ENCODE measurements at regions not wholly inside any gene's neighbourhood (a gene's known extent, or its start where the extent isn't known, plus 50 kb on each side); places are given as distances from the start of the nearest gene placed in this dataset.

DNA sequence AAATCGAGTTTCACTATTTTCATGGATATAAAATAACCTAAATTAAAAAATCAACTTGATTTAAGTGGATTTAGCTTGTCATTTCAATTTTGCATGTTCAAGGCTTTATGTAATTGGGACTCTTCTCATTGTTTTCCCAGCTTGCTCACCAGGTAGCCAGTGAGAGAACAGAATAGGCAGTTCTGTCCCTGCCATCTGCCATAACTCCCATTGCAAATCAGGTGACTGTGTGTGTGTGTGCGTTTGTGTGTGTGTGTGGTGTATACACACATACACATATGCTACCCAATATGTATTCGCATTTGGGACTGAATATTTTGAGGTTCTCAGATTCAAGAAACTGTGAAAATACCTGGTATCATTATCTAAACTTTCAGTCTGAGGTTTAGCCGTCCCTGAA is 1069.8 kb downstream of the IGSF11 start:
- DNase-seq: no peak

GRCh38 chr3:117977504-117978228 is 1057.0 kb downstream of the IGSF11 start:
- no peak for DNase-seq

DNA sequence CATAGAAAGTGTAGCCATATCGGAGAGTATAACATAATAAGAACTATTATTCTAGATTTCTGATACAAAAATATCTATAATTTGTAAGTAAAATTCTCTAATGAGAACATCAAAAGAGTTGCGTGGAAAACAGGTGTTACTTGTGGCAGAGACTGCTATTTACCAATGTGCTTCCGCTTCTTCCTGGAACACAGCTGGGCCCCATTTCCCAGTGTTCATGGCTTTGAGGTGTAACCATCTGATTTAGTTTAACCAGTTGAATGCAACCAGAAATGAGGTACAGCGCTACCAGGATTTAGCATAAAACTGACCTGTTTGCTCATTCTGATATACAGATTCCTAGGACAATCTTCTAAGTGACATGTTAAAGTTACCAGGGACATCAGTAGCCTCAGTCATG is 1055.2 kb downstream of the IGSF11 start:
- no peak for DNase-seq

- DNase-seq: no peak
Measured at GRCh38 chr3:117987256-117987655, 1047.4 kb downstream of the IGSF11 start.

GRCh38 chr3:117989982-117990381 is 1044.7 kb downstream of the IGSF11 start:
- DNase-seq: no peak

DNA sequence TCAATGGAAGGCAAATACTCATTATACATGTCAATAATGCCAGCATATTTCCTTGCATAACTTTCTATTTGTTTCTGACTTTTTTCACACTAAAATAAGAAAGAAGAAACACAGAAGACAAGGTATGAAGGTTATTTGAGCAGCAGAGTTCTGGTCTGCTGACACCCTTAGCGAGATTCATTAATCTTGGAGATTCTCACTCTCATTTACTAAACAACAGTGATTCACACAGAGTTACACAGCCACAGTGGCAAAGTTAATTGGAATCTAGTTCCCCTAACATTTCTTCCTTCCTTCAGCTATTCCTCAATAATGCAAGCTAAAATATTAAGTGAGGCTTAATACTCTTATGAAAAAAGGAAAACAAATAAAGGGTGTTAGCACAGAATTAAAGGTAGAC is 1044.0 kb downstream of the IGSF11 start:
- no peak for DNase-seq

- peak; percentile 5 for DNase-seq
Measured at GRCh38 chr3:117995842-117996437, 1038.7 kb downstream of the IGSF11 start.

DNA sequence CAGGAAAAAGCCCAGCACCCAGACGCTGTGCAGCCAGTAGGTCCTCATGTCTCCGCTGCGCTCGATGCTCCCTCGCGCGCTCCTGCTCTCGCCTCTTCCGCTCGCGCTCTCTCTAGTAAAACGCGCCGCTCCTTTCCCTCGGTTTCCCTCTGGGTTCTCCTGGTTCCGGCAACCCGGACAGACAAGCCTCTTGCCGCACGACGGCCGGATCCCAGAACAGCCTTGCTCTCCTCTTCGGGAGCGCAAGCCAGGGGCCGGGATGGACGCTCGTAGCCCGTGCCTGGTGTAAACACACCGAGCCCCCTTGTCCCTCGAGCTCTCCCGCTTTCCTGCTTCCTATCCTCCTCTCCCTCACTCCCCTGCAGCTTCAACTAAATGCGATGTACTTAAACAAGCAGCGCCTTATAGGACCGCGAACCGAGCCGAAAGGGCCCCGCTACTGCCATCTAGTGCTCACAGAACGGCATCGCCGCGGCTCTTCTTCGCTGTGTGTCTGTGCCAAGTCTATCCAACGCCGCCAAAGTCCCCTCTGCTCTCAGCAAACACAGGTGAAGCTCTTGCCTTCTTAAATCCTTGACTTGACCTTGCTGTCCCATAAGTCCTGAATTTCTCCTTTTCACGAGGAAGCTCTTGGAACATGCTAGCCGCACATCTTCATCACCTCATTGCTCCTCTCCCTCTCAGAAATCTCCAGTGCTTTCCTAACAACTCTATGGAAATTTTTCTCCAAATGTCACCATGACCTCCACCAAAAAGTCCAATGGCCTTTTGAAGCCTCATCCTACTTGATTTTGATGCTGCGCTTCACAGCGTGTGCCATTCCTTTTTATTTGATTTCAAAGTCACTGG is 1037.2 kb downstream of the IGSF11 start:
- peak; percentile 82 for DNase-seq

DNA sequence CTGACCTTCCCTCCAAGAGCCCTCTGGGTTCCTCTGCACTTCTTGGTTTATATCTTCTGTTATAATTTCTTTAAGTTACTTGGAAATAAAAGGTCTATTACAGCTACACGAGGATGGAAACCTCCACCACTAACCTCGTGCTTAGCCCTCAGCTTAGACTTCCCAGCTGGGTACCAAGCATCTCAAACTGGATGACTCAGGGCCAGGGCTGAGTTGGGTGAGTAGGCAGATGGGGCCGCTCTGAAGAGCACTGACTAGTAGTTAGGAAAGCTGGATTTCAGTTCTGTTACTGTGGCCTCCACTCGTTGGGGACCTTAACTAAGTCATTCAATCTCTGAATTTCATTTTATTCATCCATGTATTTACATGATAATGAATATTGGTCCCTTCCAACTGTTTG is 1036.6 kb downstream of the IGSF11 start:
- DNase-seq: no peak

GRCh38 chr3:118000219-118000618 is 1034.4 kb downstream of the IGSF11 start:
- no peak for DNase-seq

- DNase-seq: no peak
Measured at GRCh38 chr3:118001380-118001779, 1033.3 kb downstream of the IGSF11 start.

- no peak for DNase-seq
Measured at GRCh38 chr3:118011910-118012309, 1022.7 kb downstream of the IGSF11 start.

- DNase-seq: no peak
Measured at GRCh38 chr3:118029049-118029448, 1005.6 kb downstream of the IGSF11 start.

GRCh38 chr3:118036215-118036614 is 998.4 kb downstream of the IGSF11 start:
- DNase-seq: no peak

GRCh38 chr3:118055381-118055780 is 979.3 kb downstream of the IGSF11 start:
- no peak for DNase-seq

DNA sequence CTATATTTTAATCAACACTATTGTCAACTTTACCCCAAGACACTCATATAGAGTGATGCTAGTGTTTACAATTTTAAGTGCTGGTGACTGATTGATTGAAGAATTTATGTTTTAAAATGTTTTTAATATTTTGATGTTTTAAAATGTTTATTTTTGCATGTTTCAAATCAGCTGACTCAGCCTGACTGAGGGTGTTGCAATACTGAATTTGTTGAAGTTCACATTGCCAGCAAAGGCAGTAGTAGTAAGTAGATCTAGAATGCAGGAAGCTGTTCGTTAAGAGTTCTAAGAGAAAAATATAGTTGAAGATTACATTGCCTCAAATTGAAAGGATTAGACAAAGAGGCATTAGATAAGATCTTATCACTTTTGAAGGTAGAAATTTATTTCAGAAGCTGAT is 977.6 kb downstream of the IGSF11 start:
- no peak for DNase-seq

- DNase-seq: no peak
Measured at GRCh38 chr3:118059096-118059495, 975.5 kb downstream of the IGSF11 start.

- DNase-seq: no peak
Measured at GRCh38 chr3:118067439-118067838, 967.2 kb downstream of the IGSF11 start.

GRCh38 chr3:118075873-118076272 is 958.8 kb downstream of the IGSF11 start:
- DNase-seq: no peak

DNA sequence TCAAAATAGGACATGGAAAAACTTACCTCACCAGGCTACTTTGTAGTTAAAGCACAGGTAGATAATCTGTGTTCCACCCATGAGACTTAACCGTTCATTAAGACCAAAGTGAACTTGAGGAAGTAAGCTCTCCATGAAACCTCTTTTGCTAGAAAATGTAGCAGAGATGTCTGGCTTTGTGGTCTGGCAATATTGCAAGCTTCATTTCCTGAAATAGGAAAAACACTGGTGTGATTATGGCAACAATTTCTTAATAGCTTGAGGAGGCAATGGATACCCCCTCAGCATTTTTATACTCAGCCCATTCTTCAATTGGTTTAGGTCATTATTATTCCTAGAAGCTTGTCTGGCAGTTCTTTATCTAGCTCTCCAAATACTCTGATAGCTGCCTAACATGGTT is 957.3 kb downstream of the IGSF11 start:
- no peak for DNase-seq

DNA sequence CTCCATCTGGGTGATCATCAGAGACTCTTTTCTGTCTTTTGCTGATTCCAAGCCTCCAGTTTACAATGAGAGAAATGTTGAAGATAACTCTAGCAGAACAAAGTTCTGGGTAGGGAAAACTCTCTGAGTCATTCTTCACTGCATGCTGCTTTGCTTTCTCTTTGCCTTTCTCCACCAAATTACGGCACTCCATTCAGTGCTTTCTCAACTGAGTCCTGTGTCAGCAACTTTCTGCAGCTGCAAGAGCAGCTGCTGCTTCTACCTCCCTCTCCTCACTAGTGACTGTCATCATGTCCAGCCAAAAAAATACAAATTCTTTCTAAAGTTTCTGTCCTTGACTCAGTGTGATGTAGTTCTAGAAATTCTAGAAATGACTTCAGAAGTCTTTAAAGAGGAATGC is 953.8 kb downstream of the IGSF11 start:
- DNase-seq: no peak

DNA sequence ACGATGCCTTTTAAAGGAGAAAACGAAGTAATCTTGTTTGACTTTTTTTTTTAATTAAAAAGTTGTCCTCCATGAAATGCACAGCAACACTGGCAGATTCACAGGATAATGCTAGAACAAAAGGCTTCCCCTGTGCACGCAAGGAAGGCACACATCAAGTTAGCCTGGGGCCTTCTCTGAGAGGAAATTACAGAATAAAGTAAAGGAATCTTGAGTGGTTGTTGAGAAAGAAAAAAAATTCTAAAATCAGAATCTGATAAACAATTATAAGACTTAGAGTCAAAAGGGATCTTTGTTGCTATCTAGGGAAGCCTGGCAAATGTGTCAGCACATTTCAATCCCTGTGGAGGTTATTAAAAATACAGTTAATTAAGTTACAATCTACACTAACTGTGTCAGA is 946.0 kb downstream of the IGSF11 start:
- no peak for DNase-seq

- no peak for DNase-seq
Measured at GRCh38 chr3:118089563-118089962, 945.1 kb downstream of the IGSF11 start.
